ENCODE measurements at regions not wholly inside any gene's neighbourhood (a gene's known extent, or its start where the extent isn't known, plus 50 kb on each side); places are given as distances from the start of the nearest gene placed in this dataset.

GRCh38 chr13:40079721-40080120 lies 424.3 kb downstream of the COG6 start:
- FAIRE-seq (no peak), DNase-seq (ENCODE audit: low read depth, low spot score) (no peak), ATAC-seq (no peak)
- peaks cover 2% of the 10 kb centered on the region in 2 experiments for H3K27me3 ChIP-seq (replicated peaks in 1 of 2; ENCODE audit: control insufficient read depth in 2 of 2, insufficient read depth in 2 of 2, low read length in 1 of 2)
- no peaks in the 10 kb centered on the region for H3K79me2 ChIP-seq (ENCODE audit: control insufficient read depth, insufficient read depth, low read length)
- H3K4me1 ChIP-seq (ENCODE audit: control insufficient read depth, insufficient read depth, low read length) = no peaks in the 10 kb centered on the region
- H3K27ac ChIP-seq (ENCODE audit: control insufficient read depth, insufficient read depth) = no peak overlapping the region
- SMC1A ChIA-PET (ENCODE audit: uncharacterized antibody, unreplicated experiment) = interaction anchor here (0.9 to 1.4 kb wide), 3 partner anchors 14 to 259 kb away, joined by 3 read pairs; no protein-coding TSS in a partner anchor
- intact Hi-C loops (cut with micrococcal nuclease; ENCODE audit: unreplicated experiment) (no loop called here), in situ Hi-C loops (cut with MboI) (no loop called here)
- TF ChIP-seq RAD21 (IDR thresholded peaks at IDR 0.05; ENCODE audit: insufficient read depth, low read depth, low read length) (no peak), BCL3 (IDR thresholded peaks at IDR 0.05; ENCODE audit: borderline replicate concordance, insufficient read depth, low read depth, low read length, poor library complexity, severe bottlenecking) (no peak), PBX3 (IDR thresholded peaks at IDR 0.05; ENCODE audit: insufficient replicate concordance, low read depth, low read length) (no peak), TCF7 (IDR thresholded peaks at IDR 0.05; ENCODE audit: borderline replicate concordance) (no peak), IRF3 (IDR thresholded peaks at IDR 0.05) (no peak), POU2F2 (IDR thresholded peaks at IDR 0.05; ENCODE audit: borderline replicate concordance, low read depth, low read length) (no peak), ZNF274 (IDR thresholded peaks at IDR 0.05; ENCODE audit: insufficient read depth, insufficient read length) (no peak), WRNIP1 (IDR thresholded peaks at IDR 0.05; ENCODE audit: borderline replicate concordance, low read depth, low read length) (no peak), KDM1A (IDR thresholded peaks at IDR 0.05; ENCODE audit: borderline replicate concordance) (no peak), YBX1 (IDR thresholded peaks at IDR 0.05) (no peak), BMI1 (IDR thresholded peaks at IDR 0.05; ENCODE audit: borderline replicate concordance) (no peak), PML (IDR thresholded peaks at IDR 0.05; ENCODE audit: low read length) (no peak), RFX5 (IDR thresholded peaks at IDR 0.05; ENCODE audit: low read depth, low read length) (no peak), E2F8 (IDR thresholded peaks at IDR 0.05; ENCODE audit: low read depth, partially characterized antibody) (no peak), MTA3 (IDR thresholded peaks at IDR 0.05; ENCODE audit: borderline replicate concordance, low read length) (no peak), CREB1 (IDR thresholded peaks at IDR 0.05; ENCODE audit: low read depth) (no peak), POLR2AphosphoS2 (IDR thresholded peaks at IDR 0.05; ENCODE audit: low read depth, low read length) (no peak)
- no peak overlapping the region for H3K4me2 ChIP-seq (ENCODE audit: control insufficient read depth, insufficient read depth)
- H3K9ac ChIP-seq (ENCODE audit: control insufficient read depth, insufficient read depth, low read length) = no peak overlapping the region
- RAD21 ChIA-PET (ENCODE audit: unreplicated experiment) = interaction anchor here (1.0 to 1.3 kb wide), 2 partner anchors 10 to 603 kb away, joined by 3 read pairs; no protein-coding TSS in a partner anchor
- H3K36me3 ChIP-seq (ENCODE audit: control insufficient read depth in 2 of 2, insufficient read depth in 2 of 2, low read length in 1 of 2) = no peaks in the 10 kb centered on the region
- CTCF ChIA-PET = interaction anchor here (1.0 to 3.8 kb wide), 3 partner anchors 11 to 603 kb away, joined by 3 to 28 read pairs (median 4); no protein-coding TSS in a partner anchor
- 94% methylated on average over 1 of the region's 1 CpG for WGBS (ENCODE audit: insufficient coverage, insufficient replicate concordance, low lambda C conversion rate, missing lambda C conversion rate)
- no peak overlapping the region for H2AFZ ChIP-seq (ENCODE audit: control insufficient read depth, low read depth, low read length)
- H3K4me3 ChIP-seq = no peak overlapping the region
- H4K20me1 ChIP-seq (ENCODE audit: control insufficient read depth, insufficient read depth) = no peaks in the 10 kb centered on the region
- POLR2A ChIA-PET = no interaction called here
- H3K9me3 ChIP-seq (replicated peaks; ENCODE audit: control insufficient read depth, insufficient read depth, low read length) = no peaks in the 10 kb centered on the region
- BruUV-seq (replicated peaks) = no TSS peak
